ENCODE measurements at regions not wholly inside any gene's neighbourhood (a gene's known extent, or its start where the extent isn't known, plus 50 kb on each side); places are given as distances from the start of the nearest gene placed in this dataset.

- TF ChIP-seq CTCF (IDR thresholded peaks at IDR 0.05) (no peak), POLR2AphosphoS5 (IDR thresholded peaks at IDR 0.05) (no peak)
Measured at GRCh38 chr14:49489341-49489740, 96.8 kb downstream of the RPS29 start.

Data from upper lobe of left lung (tissue), 4 donors.